TTC549 (cell line): ENCODE measurements at regions not wholly inside any gene's neighbourhood (a gene's known extent, or its start where the extent isn't known, plus 50 kb on each side); places are given as distances from the start of the nearest gene placed in this dataset.

Experiments
- FAIRE-seq: peaks from 2 replicates; lab custom pipeline; 2012; peaks lifted over from hg19 to GRCh38; lab: Jason Lieb, UNC

- FAIRE-seq, result no peak
Observed at GRCh38 chr1:96306809-96307560, 414.6 kb upstream of the PTBP2 start.

GRCh38 chr1:96308314-96308713 lies 413.3 kb upstream of the PTBP2 start:
- no peak for FAIRE-seq

GRCh38 chr1:96309783-96310182 lies 411.8 kb upstream of the PTBP2 start:
- no peak for FAIRE-seq

- no peak for FAIRE-seq
Observed at GRCh38 chr1:96313216-96313615, 408.4 kb upstream of the PTBP2 start.

GRCh38 chr1:96329121-96329520 lies 392.5 kb upstream of the PTBP2 start:
- FAIRE-seq, result no peak

- FAIRE-seq, result no peak
Observed at GRCh38 chr1:96331596-96331995, 390.0 kb upstream of the PTBP2 start.

GRCh38 chr1:96333522-96334235 lies 387.9 kb upstream of the PTBP2 start:
- FAIRE-seq, result no peak

- no peak for FAIRE-seq
Observed at GRCh38 chr1:96334236-96334557, 387.4 kb upstream of the PTBP2 start.

- no peak for FAIRE-seq
Observed at GRCh38 chr1:96338622-96339021, 383.0 kb upstream of the PTBP2 start.

- no peak for FAIRE-seq
Observed at GRCh38 chr1:96340686-96341085, 380.9 kb upstream of the PTBP2 start.

GRCh38 chr1:96346719-96347118 lies 374.9 kb upstream of the PTBP2 start:
- no peak for FAIRE-seq

- no peak for FAIRE-seq
Observed at GRCh38 chr1:96349896-96350295, 371.7 kb upstream of the PTBP2 start.

- no peak for FAIRE-seq
Observed at GRCh38 chr1:96352733-96353132, 368.9 kb upstream of the PTBP2 start.

- FAIRE-seq, result no peak
Observed at GRCh38 chr1:96355521-96355920, 366.1 kb upstream of the PTBP2 start.

- FAIRE-seq, result no peak
Observed at GRCh38 chr1:96355961-96356360, 365.6 kb upstream of the PTBP2 start.

- FAIRE-seq, result no peak
Observed at GRCh38 chr1:96357141-96357765, 364.3 kb upstream of the PTBP2 start.

GRCh38 chr1:96358057-96358456 lies 363.5 kb upstream of the PTBP2 start:
- no peak for FAIRE-seq

GRCh38 chr1:96360036-96360795 lies 361.4 kb upstream of the PTBP2 start:
- FAIRE-seq, result no peak

- FAIRE-seq, result no peak
Observed at GRCh38 chr1:96361271-96361856, 360.2 kb upstream of the PTBP2 start.

- no peak for FAIRE-seq
Observed at GRCh38 chr1:96361961-96362360, 359.6 kb upstream of the PTBP2 start.

- FAIRE-seq, result no peak
Observed at GRCh38 chr1:96362623-96363022, 359.0 kb upstream of the PTBP2 start.

- FAIRE-seq, result no peak
Observed at GRCh38 chr1:96363826-96364225, 357.8 kb upstream of the PTBP2 start.
